ENCODE measurements at regions not wholly inside any gene's neighbourhood (a gene's known extent, or its start where the extent isn't known, plus 50 kb on each side); places are given as distances from the start of the nearest gene placed in this dataset.

- no peak for TF ChIP-seq ZNF8 (CRISPR knock-in tag; IDR thresholded peaks at IDR 0.05)
- TF ChIP-seq ZFP3 (CRISPR knock-in tag; IDR thresholded peaks at IDR 0.05), result no peak
- TF ChIP-seq ZNF70 (CRISPR knock-in tag; IDR thresholded peaks at IDR 0.05), result no peak
- TF ChIP-seq RARB (CRISPR knock-in tag; IDR thresholded peaks at IDR 0.05), result no peak
- TF ChIP-seq PATZ1 (CRISPR knock-in tag; IDR thresholded peaks at IDR 0.05; ENCODE audit: borderline replicate concordance), result no peak
- TF ChIP-seq BACH2 (CRISPR knock-in tag; IDR thresholded peaks at IDR 0.05; ENCODE audit: borderline replicate concordance), result no peak
Measured at GRCh38 chr13:61648547-61648946, 232.9 kb upstream of the PCDH20 start.
